Panc1 (cell line): ENCODE measurements at regions not wholly inside any gene's neighbourhood (a gene's known extent, or its start where the extent isn't known, plus 50 kb on each side); places are given as distances from the start of the nearest gene placed in this dataset.
"Not testable (repeated sequence)": the region's sequence is repeated elsewhere in the genome, so short reads cannot be mapped to it uniquely, and the experiment has no call there.

Experiments used
- ATAC-seq: fragments of 200-7000 bp; cut with Tn5 transposase; 2 replicates; pipeline ENCODE4 v1.9.1; 2020; ENCODE audit warnings: mild to moderate bottlenecking, moderate library complexity
- BruUV-seq: library from RNA; stranded (reverse); fragments of 400-500 nt; replicated peaks from 2 replicates; lab custom pipeline; 2021; lab: Mats Ljungman, UMichigan
- CTCF ChIA-PET: fragments of 300-600 bp; sonication (Branson Sonifier 250); formaldehyde crosslinking; loops from one replicate; lab custom pipeline; 2022; ENCODE audit warnings: antibody characterized with exemption; lab: Charles Lee
- POLR2A ChIA-PET: fragments of 300-600 bp; sonication (Branson Sonifier 250); formaldehyde crosslinking; loops from one replicate; lab custom pipeline; 2022; ENCODE audit warnings: antibody characterized with exemption; lab: Charles Lee
- DNase-seq: peaks from one replicate; pipeline ENCODE4 v3.0.0-alpha.2; 2010; ENCODE audit warnings: low read depth, low spot score
- H3K27ac ChIP-seq: 2 replicates; pipeline ENCODE4 v1.5.1; 2011; ENCODE audit warnings: mild to moderate bottlenecking, low read length, inconsistent platforms
- H3K27me3 ChIP-seq: fragments of 200-500 bp; sonication (Bioruptor generic); 2 replicates; pipeline ENCODE4 v1.6.0; 2014; ENCODE audit warnings: low read length, inconsistent platforms; ENCODE audit not compliant: control insufficient read depth, insufficient read depth
- H3K36me3 ChIP-seq: fragments of 200-500 bp; sonication (Bioruptor generic); 2 replicates; pipeline ENCODE4 v1.5.1; 2014; ENCODE audit warnings: inconsistent platforms, mild to moderate bottlenecking, low read length, moderate library complexity; ENCODE audit not compliant: control insufficient read depth, insufficient read depth
- H3K4me1 ChIP-seq: 2 replicates; pipeline ENCODE4 v1.5.1; 2011; ENCODE audit warnings: inconsistent platforms, mild to moderate bottlenecking, low read length, moderate library complexity; ENCODE audit not compliant: control insufficient read depth, insufficient read depth
- H3K4me3 ChIP-seq, 2 experiments: 2 replicates each; pipeline ENCODE4 v1.5.1; 2011 to 2012; ENCODE audit warnings: low read depth in 2 of 2, low read length in 2 of 2, mild to moderate bottlenecking in 2 of 2, inconsistent platforms in 1 of 2, moderate library complexity in 1 of 2
- H3K9me3 ChIP-seq: fragments of 200-500 bp; sonication (Bioruptor generic); 2 replicates; pipeline ENCODE4 v1.5.1; 2014; ENCODE audit warnings: low read depth, mild to moderate bottlenecking, inconsistent platforms, low read length, moderate library complexity; ENCODE audit not compliant: control insufficient read depth, insufficient read depth
- POLR2AphosphoS5 ChIP-seq: IDR thresholded peaks from 2 replicates; pipeline ENCODE4 v1.6.1; 2012; ENCODE audit warnings: mild to moderate bottlenecking, low read depth, low read length, moderate library complexity
- SIN3A ChIP-seq: IDR thresholded peaks from 2 replicates; pipeline ENCODE4 v1.6.1; 2012; ENCODE audit warnings: low read depth, mild to moderate bottlenecking, low read length, moderate library complexity, borderline replicate concordance; ENCODE audit not compliant: insufficient read depth
- TCF7L2 ChIP-seq: IDR thresholded peaks from 2 replicates; pipeline ENCODE4 v1.6.1; 2011; ENCODE audit warnings: mild to moderate bottlenecking, low read depth, low read length, inconsistent platforms
- in situ Hi-C: cut with HindIII; loops from 2 replicates; pipeline ENCODE4 v1.10.0; 2016; ENCODE audit warnings: low sequenced_read_pairs, low pct_unique_long_range_greater_than_20kb
- intact Hi-C: fragments of 100-400 bp; cut with micrococcal nuclease; formaldehyde crosslinking; loops from one replicate; pipeline ENCODE4 v1.10.0; 2022; ENCODE audit not compliant: unreplicated experiment
- TF ChIP-seq, protein P1 (sequence below): fragments of 450-650 bp; IDR thresholded peaks from 2 replicates; pipeline ENCODE4 v1.5.1; 2017; ENCODE audit warnings: mild to moderate bottlenecking
- TF ChIP-seq, protein P2 (sequence below), 2 experiments: IDR thresholded peaks; 2 replicates each; pipeline ENCODE4 v1.6.1; 2011 to 2012; ENCODE audit warnings: low read depth in 2 of 2, control low read depth in 1 of 2, low read length in 1 of 2, mild to moderate bottlenecking in 1 of 2, moderate library complexity in 1 of 2; ENCODE audit not compliant: insufficient read depth in 1 of 2

DNA sequence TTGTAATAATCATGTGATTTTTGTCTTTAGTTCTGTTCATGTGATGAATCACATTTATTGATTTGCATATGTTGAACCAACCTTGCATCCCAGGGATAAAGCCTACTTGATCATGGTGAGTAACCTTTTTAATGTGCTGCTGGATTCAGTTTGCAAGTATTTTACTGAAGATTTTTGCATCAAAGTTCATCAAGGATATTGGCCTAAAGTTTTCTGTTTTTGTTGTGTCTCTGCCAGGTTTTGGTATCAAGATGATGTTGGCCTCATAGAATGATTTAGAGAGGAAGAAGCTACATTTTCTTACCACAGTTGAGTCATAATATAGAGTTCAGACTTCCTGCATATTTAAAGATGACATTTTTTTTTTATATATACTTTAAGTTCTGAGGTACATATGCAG is 455.9 kb downstream of the PLPP3 start:
- BruUV-seq, result no TSS peak
- no peak for DNase-seq
- intact Hi-C loops, result no loop called here

DNA sequence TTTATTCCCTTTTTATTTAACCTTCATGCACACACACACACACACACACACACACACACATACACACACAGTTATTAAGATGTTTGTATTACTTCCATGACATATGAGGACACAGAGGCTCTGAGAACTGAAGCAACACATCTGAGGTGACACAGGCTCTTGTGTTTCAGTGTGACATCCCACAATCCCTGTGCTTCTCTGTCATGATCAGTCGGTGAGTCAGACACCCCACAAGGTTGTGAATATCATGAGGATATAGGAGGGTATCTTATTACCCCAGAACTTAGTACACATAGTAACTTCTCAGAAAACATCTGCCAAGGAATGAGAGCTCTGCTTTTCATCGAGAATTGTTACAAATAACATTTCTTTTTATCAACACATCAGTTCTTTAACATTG is 459.3 kb downstream of the PLPP3 start:
- ATAC-seq, result no peak
- POLR2A ChIA-PET, result no interaction called here
- Histone ChIP-seq H3K27me3 (no peaks in the 10 kb centered on the region), H3K4me1 (no peaks in the 10 kb centered on the region), H3K27ac (no peak overlapping the region), H3K4me3 (no peak overlapping the region), H3K9me3 (no peaks in the 10 kb centered on the region), H3K36me3 (no peaks in the 10 kb centered on the region)
- in situ Hi-C loops, result no loop called here
- CTCF ChIA-PET, result no interaction called here
- DNase-seq, result no peak
- intact Hi-C loops, result no loop called here
- BruUV-seq, result no TSS peak
- TF ChIP-seq SIN3A, result no peak
- TF ChIP-seq, protein P1, sequence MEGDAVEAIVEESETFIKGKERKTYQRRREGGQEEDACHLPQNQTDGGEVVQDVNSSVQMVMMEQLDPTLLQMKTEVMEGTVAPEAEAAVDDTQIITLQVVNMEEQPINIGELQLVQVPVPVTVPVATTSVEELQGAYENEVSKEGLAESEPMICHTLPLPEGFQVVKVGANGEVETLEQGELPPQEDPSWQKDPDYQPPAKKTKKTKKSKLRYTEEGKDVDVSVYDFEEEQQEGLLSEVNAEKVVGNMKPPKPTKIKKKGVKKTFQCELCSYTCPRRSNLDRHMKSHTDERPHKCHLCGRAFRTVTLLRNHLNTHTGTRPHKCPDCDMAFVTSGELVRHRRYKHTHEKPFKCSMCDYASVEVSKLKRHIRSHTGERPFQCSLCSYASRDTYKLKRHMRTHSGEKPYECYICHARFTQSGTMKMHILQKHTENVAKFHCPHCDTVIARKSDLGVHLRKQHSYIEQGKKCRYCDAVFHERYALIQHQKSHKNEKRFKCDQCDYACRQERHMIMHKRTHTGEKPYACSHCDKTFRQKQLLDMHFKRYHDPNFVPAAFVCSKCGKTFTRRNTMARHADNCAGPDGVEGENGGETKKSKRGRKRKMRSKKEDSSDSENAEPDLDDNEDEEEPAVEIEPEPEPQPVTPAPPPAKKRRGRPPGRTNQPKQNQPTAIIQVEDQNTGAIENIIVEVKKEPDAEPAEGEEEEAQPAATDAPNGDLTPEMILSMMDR, result no peak
- TF ChIP-seq POLR2AphosphoS5, result no peak
- no peak for TF ChIP-seq TCF7L2
- TF ChIP-seq, protein P2, sequence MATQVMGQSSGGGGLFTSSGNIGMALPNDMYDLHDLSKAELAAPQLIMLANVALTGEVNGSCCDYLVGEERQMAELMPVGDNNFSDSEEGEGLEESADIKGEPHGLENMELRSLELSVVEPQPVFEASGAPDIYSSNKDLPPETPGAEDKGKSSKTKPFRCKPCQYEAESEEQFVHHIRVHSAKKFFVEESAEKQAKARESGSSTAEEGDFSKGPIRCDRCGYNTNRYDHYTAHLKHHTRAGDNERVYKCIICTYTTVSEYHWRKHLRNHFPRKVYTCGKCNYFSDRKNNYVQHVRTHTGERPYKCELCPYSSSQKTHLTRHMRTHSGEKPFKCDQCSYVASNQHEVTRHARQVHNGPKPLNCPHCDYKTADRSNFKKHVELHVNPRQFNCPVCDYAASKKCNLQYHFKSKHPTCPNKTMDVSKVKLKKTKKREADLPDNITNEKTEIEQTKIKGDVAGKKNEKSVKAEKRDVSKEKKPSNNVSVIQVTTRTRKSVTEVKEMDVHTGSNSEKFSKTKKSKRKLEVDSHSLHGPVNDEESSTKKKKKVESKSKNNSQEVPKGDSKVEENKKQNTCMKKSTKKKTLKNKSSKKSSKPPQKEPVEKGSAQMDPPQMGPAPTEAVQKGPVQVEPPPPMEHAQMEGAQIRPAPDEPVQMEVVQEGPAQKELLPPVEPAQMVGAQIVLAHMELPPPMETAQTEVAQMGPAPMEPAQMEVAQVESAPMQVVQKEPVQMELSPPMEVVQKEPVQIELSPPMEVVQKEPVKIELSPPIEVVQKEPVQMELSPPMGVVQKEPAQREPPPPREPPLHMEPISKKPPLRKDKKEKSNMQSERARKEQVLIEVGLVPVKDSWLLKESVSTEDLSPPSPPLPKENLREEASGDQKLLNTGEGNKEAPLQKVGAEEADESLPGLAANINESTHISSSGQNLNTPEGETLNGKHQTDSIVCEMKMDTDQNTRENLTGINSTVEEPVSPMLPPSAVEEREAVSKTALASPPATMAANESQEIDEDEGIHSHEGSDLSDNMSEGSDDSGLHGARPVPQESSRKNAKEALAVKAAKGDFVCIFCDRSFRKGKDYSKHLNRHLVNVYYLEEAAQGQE (IDR thresholded peaks at IDR 0.05; ENCODE audit: insufficient read depth in 1 of 2, low read depth in 2 of 2, low read length in 1 of 2), result no peak

More for the DNA sequence above, 455.9 kb downstream of the PLPP3 start:
- Histone ChIP-seq H3K4me1 (no peaks in the 10 kb centered on the region), H3K4me3 (no peak overlapping the region), H3K27me3 (no peaks in the 10 kb centered on the region), H3K27ac (no peak overlapping the region), H3K9me3 (no peaks in the 10 kb centered on the region), H3K36me3 (no peaks in the 10 kb centered on the region)
- no peak for TF ChIP-seq POLR2AphosphoS5
- TF ChIP-seq, protein P1, result no peak
- TF ChIP-seq TCF7L2, result no peak
- no peak for TF ChIP-seq SIN3A
- TF ChIP-seq, protein P2 (IDR thresholded peaks at IDR 0.05; ENCODE audit: insufficient read depth in 1 of 2, low read depth in 2 of 2, low read length in 1 of 2), result no peak
- in situ Hi-C loops, result no loop called here
- no peak for ATAC-seq
- CTCF ChIA-PET, result no interaction called here
- POLR2A ChIA-PET, result no interaction called here

DNA sequence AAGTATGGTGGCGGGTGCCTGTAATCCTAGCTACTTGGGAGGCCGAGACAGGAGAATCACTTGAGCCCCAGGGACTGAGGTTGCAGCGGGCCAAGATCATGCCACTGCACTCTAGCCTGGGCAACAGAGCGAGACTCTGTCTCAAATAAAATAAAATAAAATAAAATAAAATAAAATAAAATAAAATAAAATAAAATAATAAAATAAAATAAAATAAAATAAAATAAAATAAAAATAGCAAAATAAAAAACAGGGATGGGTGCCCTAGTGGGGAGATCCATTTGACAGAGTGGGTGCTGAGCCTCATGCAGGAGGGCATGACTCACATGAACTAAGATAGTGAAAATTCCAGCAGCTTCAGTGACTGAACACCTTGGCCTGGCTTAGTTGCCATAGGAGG is 460.7 kb downstream of the PLPP3 start:
- BruUV-seq, H3K4me1 ChIP-seq, ATAC-seq, H3K4me3 ChIP-seq, H3K9me3 ChIP-seq, H3K27ac ChIP-seq, intact Hi-C loops, CTCF ChIA-PET, H3K36me3 ChIP-seq, DNase-seq, POLR2A ChIA-PET, in situ Hi-C loops, H3K27me3 ChIP-seq: not testable (repeated sequence)
